LNCAP (cell line): ENCODE measurements at regions not wholly inside any gene's neighbourhood (a gene's known extent, or its start where the extent isn't known, plus 50 kb on each side); places are given as distances from the start of the nearest gene placed in this dataset.

ENCODE experiments used
- CTCF ChIP-seq: fragments of 450-650 bp; IDR thresholded peaks from 2 replicates; pipeline ENCODE4 v1.5.1; 2017; ENCODE audit warnings: mild to moderate bottlenecking

- TF ChIP-seq CTCF, result no peak
These were observed 205.8 kb downstream of the TJP1 start for GRCh38 chr15:29616512-29616911.

- TF ChIP-seq CTCF, result no peak
These were observed 206.5 kb downstream of the TJP1 start for GRCh38 chr15:29615791-29616190.

GRCh38 chr15:29613951-29614382 is 208.3 kb downstream of the TJP1 start:
- TF ChIP-seq CTCF, result peak; percentile 67

- TF ChIP-seq CTCF, result no peak
These were observed 209.6 kb downstream of the TJP1 start for GRCh38 chr15:29612701-29613100.

GRCh38 chr15:29612096-29612495 is 210.2 kb downstream of the TJP1 start:
- TF ChIP-seq CTCF, result no peak

GRCh38 chr15:29611057-29611456 is 211.2 kb downstream of the TJP1 start:
- no peak for TF ChIP-seq CTCF

- TF ChIP-seq CTCF, result no peak
These were observed 220.5 kb downstream of the TJP1 start for GRCh38 chr15:29601811-29602210.

GRCh38 chr15:29600262-29600661 is 222.0 kb downstream of the TJP1 start:
- TF ChIP-seq CTCF, result no peak
